Activated naive CD8-positive, alpha-beta T cell treated with anti-CD3 and anti-CD28 coated beads for 36 hours (primary cell): ENCODE measurements at regions not wholly inside any gene's neighbourhood (a gene's known extent, or its start where the extent isn't known, plus 50 kb on each side); places are given as distances from the start of the nearest gene placed in this dataset.

Experiments used
- DNase-seq: peaks from one replicate; pipeline ENCODE4 v3.0.0; 2021
- H3K27ac Mint-ChIP-seq: one replicate; pipeline ENCODE4 v1.8.0; 2022; ENCODE audit warnings: mild to moderate bottlenecking, moderate library complexity, mixed read lengths
- H3K27me3 Mint-ChIP-seq: one replicate; pipeline ENCODE4 v1.8.0; 2022; ENCODE audit warnings: mild to moderate bottlenecking, mixed read lengths
- H3K36me3 Mint-ChIP-seq: one replicate; pipeline ENCODE4 v1.8.0; 2021; ENCODE audit warnings: mild to moderate bottlenecking, mixed read lengths
- H3K4me1 Mint-ChIP-seq: one replicate; pipeline ENCODE4 v1.8.0; 2021; ENCODE audit warnings: mixed read lengths
- H3K4me3 Mint-ChIP-seq: one replicate; pipeline ENCODE4 v1.8.0; 2022; ENCODE audit warnings: mild to moderate bottlenecking, moderate library complexity, mixed read lengths
- H3K9me3 Mint-ChIP-seq: one replicate; pipeline ENCODE4 v1.8.0; 2022; ENCODE audit warnings: mixed read lengths

- H3K36me3 Mint-ChIP-seq, result peaks cover 1% of the 10 kb centered on the region
- H3K4me1 Mint-ChIP-seq, result no peaks in the 10 kb centered on the region
- H3K4me3 Mint-ChIP-seq, result no peak overlapping the region
- H3K27ac Mint-ChIP-seq, result no peak overlapping the region
- peaks cover 3% of the 10 kb centered on the region for H3K9me3 Mint-ChIP-seq
- no peaks in the 10 kb centered on the region for H3K27me3 Mint-ChIP-seq
- DNase-seq, result no peak
Measured at GRCh38 chr18:41490861-41491260, 464.2 kb upstream of the PIK3C3 start.

GRCh38 chr18:41486575-41486974 is 468.5 kb upstream of the PIK3C3 start:
- no peak for DNase-seq
- Mint-ChIP-seq H3K27me3 (no peaks in the 10 kb centered on the region), H3K36me3 (peaks cover 1% of the 10 kb centered on the region), H3K27ac (no peak overlapping the region), H3K4me1 (no peaks in the 10 kb centered on the region), H3K9me3 (no peaks in the 10 kb centered on the region), H3K4me3 (no peak overlapping the region)

GRCh38 chr18:41484069-41484468 is 471.0 kb upstream of the PIK3C3 start:
- no peak for DNase-seq
- Mint-ChIP-seq H3K4me3 (no peak overlapping the region), H3K4me1 (no peaks in the 10 kb centered on the region), H3K9me3 (peaks cover 3% of the 10 kb centered on the region), H3K36me3 (no peaks in the 10 kb centered on the region), H3K27ac (no peak overlapping the region), H3K27me3 (no peaks in the 10 kb centered on the region)

GRCh38 chr18:41482501-41482900 is 472.5 kb upstream of the PIK3C3 start:
- H3K9me3 Mint-ChIP-seq, result peaks cover 4% of the 10 kb centered on the region
- no peaks in the 10 kb centered on the region for H3K4me1 Mint-ChIP-seq
- no peak overlapping the region for H3K27ac Mint-ChIP-seq
- no peaks in the 10 kb centered on the region for H3K27me3 Mint-ChIP-seq
- no peak for DNase-seq
- no peaks in the 10 kb centered on the region for H3K36me3 Mint-ChIP-seq
- H3K4me3 Mint-ChIP-seq, result no peak overlapping the region

GRCh38 chr18:41466436-41467160 is 488.4 kb upstream of the PIK3C3 start:
- Mint-ChIP-seq H3K9me3 (no peaks in the 10 kb centered on the region), H3K36me3 (no peaks in the 10 kb centered on the region), H3K27me3 (no peaks in the 10 kb centered on the region), H3K4me3 (no peak overlapping the region), H3K4me1 (no peaks in the 10 kb centered on the region), H3K27ac (no peak overlapping the region)
- DNase-seq, result no peak

GRCh38 chr18:41465386-41465785 is 489.6 kb upstream of the PIK3C3 start:
- no peak for DNase-seq
- Mint-ChIP-seq H3K27me3 (no peaks in the 10 kb centered on the region), H3K4me3 (no peak overlapping the region), H3K36me3 (no peaks in the 10 kb centered on the region), H3K4me1 (no peaks in the 10 kb centered on the region), H3K27ac (no peak overlapping the region), H3K9me3 (no peaks in the 10 kb centered on the region)

GRCh38 chr18:41464278-41464677 is 490.8 kb upstream of the PIK3C3 start:
- H3K36me3 Mint-ChIP-seq, result no peaks in the 10 kb centered on the region
- H3K4me1 Mint-ChIP-seq, result no peaks in the 10 kb centered on the region
- H3K9me3 Mint-ChIP-seq, result no peaks in the 10 kb centered on the region
- no peak overlapping the region for H3K27ac Mint-ChIP-seq
- no peak overlapping the region for H3K4me3 Mint-ChIP-seq
- no peaks in the 10 kb centered on the region for H3K27me3 Mint-ChIP-seq
- DNase-seq, result no peak

- no peak for DNase-seq
- Mint-ChIP-seq H3K4me1 (no peaks in the 10 kb centered on the region), H3K27me3 (no peaks in the 10 kb centered on the region), H3K36me3 (no peaks in the 10 kb centered on the region), H3K27ac (no peak overlapping the region), H3K4me3 (no peak overlapping the region), H3K9me3 (no peaks in the 10 kb centered on the region)
Measured at GRCh38 chr18:41462946-41463345, 492.1 kb upstream of the PIK3C3 start.

GRCh38 chr18:41461114-41461513 is 493.9 kb upstream of the PIK3C3 start:
- Mint-ChIP-seq H3K9me3 (no peaks in the 10 kb centered on the region), H3K4me1 (no peaks in the 10 kb centered on the region), H3K27me3 (no peaks in the 10 kb centered on the region), H3K36me3 (no peaks in the 10 kb centered on the region), H3K4me3 (no peak overlapping the region), H3K27ac (no peak overlapping the region)
- DNase-seq, result no peak

GRCh38 chr18:41459656-41460055 is 495.4 kb upstream of the PIK3C3 start:
- H3K27me3 Mint-ChIP-seq, result no peaks in the 10 kb centered on the region
- peaks cover 4% of the 10 kb centered on the region for H3K9me3 Mint-ChIP-seq

GRCh38 chr18:41458376-41458775 is 496.7 kb upstream of the PIK3C3 start:
- DNase-seq, result no peak
- H3K4me3 Mint-ChIP-seq, result no peak overlapping the region
- H3K27ac Mint-ChIP-seq, result no peak overlapping the region
- H3K27me3 Mint-ChIP-seq, result no peaks in the 10 kb centered on the region
- no peaks in the 10 kb centered on the region for H3K36me3 Mint-ChIP-seq
- H3K4me1 Mint-ChIP-seq, result no peaks in the 10 kb centered on the region
- H3K9me3 Mint-ChIP-seq, result peaks cover 4% of the 10 kb centered on the region

More at GRCh38 chr18:41459656-41460055, 495.4 kb upstream of the PIK3C3 start:
- Mint-ChIP-seq H3K4me1 (no peaks in the 10 kb centered on the region), H3K36me3 (no peaks in the 10 kb centered on the region), H3K4me3 (no peak overlapping the region), H3K27ac (no peak overlapping the region)
- no peak for DNase-seq

GRCh38 chr18:41457765-41458326 is 497.2 kb upstream of the PIK3C3 start:
- no peaks in the 10 kb centered on the region for H3K27me3 Mint-ChIP-seq
- H3K9me3 Mint-ChIP-seq, result peaks cover 4% of the 10 kb centered on the region
- DNase-seq, result no peak
- H3K4me1 Mint-ChIP-seq, result no peaks in the 10 kb centered on the region
- no peak overlapping the region for H3K27ac Mint-ChIP-seq
- no peak overlapping the region for H3K4me3 Mint-ChIP-seq
- H3K36me3 Mint-ChIP-seq, result no peaks in the 10 kb centered on the region

GRCh38 chr18:41456831-41457230 is 498.2 kb upstream of the PIK3C3 start:
- Mint-ChIP-seq H3K27me3 (no peaks in the 10 kb centered on the region), H3K36me3 (no peaks in the 10 kb centered on the region), H3K4me3 (no peak overlapping the region), H3K27ac (no peak overlapping the region), H3K4me1 (no peaks in the 10 kb centered on the region), H3K9me3 (peaks cover 4% of the 10 kb centered on the region)
- no peak for DNase-seq

GRCh38 chr18:41449612-41450011 is 505.4 kb upstream of the PIK3C3 start:
- peaks cover 1% of the 10 kb centered on the region for H3K9me3 Mint-ChIP-seq
- no peak overlapping the region for H3K27ac Mint-ChIP-seq
- H3K27me3 Mint-ChIP-seq, result peaks cover 3% of the 10 kb centered on the region

GRCh38 chr18:41444943-41445342 is 510.1 kb upstream of the PIK3C3 start:
- H3K27ac Mint-ChIP-seq, result no peak overlapping the region
- peaks cover 4% of the 10 kb centered on the region for H3K9me3 Mint-ChIP-seq
- no peaks in the 10 kb centered on the region for H3K4me1 Mint-ChIP-seq
- no peak for DNase-seq
- no peaks in the 10 kb centered on the region for H3K36me3 Mint-ChIP-seq
- no peak overlapping the region for H3K4me3 Mint-ChIP-seq
- peaks cover 3% of the 10 kb centered on the region for H3K27me3 Mint-ChIP-seq

More at GRCh38 chr18:41449612-41450011, 505.4 kb upstream of the PIK3C3 start:
- Mint-ChIP-seq H3K36me3 (no peaks in the 10 kb centered on the region), H3K4me1 (no peaks in the 10 kb centered on the region), H3K4me3 (no peak overlapping the region)
- DNase-seq, result no peak

- peaks cover 6% of the 10 kb centered on the region for H3K9me3 Mint-ChIP-seq
- H3K4me1 Mint-ChIP-seq, result no peaks in the 10 kb centered on the region
- no peak overlapping the region for H3K4me3 Mint-ChIP-seq
- no peak overlapping the region for H3K27ac Mint-ChIP-seq
- H3K36me3 Mint-ChIP-seq, result no peaks in the 10 kb centered on the region
- no peaks in the 10 kb centered on the region for H3K27me3 Mint-ChIP-seq
- no peak for DNase-seq
Measured at GRCh38 chr18:41436772-41437171, 518.3 kb upstream of the PIK3C3 start.
